ENCODE measurements at regions not wholly inside any gene's neighbourhood (a gene's known extent, or its start where the extent isn't known, plus 50 kb on each side); places are given as distances from the start of the nearest gene placed in this dataset.

GRCh38 chr10:62719061-62719460 is 85.5 kb upstream of the ADO start:
- DNase-seq: no peak

DNA sequence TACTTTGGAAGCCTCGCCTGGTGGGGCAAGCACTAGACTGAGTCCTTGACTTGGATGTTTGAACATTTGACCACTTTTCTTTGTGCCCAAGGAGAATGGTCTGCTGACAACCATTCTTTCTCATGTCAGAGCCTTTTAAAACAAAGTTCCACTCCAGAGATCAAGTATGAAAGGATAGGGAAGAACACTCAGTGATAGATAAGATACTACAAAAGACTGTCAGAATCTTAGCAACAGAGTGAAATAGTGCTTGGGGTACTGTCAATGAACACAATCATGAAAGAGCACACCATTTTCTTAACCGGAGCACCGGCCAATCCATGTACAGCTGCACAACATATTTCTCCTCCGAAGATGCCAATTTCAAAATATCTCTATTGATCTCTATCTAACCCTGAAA is 82.8 kb upstream of the ADO start:
- no peak for DNase-seq

DNA sequence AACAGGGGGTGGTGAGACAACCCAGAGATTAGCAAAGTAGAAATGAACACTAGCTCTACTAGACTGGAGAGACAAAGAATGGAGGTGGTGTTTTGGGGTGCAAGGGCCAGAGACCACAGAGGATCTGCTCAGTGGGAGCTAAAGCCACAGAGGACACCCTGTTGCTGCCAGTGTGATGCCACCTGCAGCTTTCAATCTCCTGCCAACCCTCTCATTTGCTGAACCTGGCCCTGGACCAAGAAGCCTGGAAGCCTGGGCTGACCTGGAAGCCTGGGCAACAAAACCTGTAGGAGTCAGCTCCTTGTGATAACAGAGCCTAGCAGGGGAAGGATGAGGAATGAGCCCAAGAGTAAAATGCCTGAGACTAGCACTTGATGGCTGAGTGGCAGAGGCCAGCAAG is 81.1 kb upstream of the ADO start:
- no peak for DNase-seq

DNA sequence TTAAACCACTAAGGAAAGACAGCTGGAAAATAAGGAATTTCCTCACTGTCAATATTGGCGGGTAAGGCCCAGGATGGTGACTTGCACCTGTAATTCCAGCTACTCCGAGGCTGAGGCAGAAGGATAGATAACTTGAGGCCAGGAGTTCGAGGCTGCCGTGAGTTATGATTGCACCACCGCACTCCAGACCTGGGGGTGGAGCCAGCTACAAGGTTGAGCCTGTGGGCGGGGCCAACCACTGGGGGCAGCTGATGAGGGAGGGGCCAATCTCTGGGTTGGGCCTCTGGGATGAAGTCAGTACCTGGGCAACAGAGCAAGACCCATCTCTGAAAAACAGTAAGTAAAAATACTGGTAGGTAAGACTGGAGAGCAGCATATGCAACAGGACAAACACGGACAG is 80.1 kb upstream of the ADO start:
- no peak for DNase-seq

DNA sequence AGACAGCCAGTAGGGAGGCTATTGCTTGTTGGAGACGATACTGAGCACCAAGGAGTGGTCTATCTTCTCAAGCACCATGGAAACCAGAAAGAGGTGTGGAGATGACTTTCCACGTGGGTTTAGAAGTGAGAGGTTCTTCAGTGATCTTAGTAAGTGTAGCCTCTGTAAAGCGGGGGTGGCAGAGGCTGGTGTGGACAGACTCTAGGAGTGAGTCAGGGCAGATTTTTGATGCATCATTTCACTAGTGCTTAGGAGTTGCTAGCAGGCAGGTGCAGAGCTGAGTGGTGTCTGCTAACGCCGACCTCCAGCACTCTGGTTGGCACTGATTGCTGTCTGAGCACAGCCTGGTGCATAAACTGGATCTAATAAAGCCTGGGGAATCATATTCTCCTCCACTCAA is 78.4 kb upstream of the ADO start:
- DNase-seq: peak; percentile 17

GRCh38 chr10:62726638-62727037 is 77.9 kb upstream of the ADO start:
- DNase-seq: no peak

DNA sequence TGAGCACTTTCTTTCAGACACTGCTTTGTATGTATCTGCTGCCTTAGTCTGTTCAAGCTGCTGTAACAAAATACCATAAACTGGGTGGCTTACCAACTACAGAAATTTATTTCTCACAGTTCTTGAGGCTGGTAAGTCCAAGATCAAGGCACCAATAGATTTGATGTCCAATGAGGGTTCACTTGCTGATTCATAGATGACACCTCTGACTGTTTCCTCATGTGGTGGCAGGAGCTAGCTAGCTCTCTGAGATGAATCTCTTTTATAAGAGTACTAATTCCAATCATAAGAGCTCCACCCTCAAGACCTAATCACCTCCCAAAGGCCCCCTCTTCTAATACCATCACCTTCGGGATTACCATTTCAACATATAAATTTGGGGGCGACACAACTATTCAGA is 76.6 kb upstream of the ADO start:
- DNase-seq: no peak

DNA sequence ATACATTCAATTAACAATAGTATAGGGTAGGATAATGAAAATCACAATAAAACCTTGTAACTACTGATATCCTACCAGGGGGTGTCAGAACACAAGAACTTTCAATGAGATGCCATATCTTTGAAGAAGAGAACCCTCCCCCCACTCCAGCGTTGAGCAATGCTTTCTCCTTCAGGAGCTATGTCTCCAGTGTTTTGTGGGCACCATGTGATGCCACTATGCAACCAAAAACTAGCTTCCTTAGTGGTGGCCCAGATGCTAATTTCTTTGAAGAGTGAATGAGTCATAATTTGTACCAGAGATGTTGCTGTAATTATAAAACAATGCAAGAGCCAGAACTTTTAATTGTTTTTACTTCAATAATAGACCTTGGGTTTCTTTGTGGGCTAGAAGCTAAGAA is 76.0 kb upstream of the ADO start:
- DNase-seq: peak; percentile 39

GRCh38 chr10:62732841-62733653 is 71.5 kb upstream of the ADO start:
- peak; percentile 64 for DNase-seq

GRCh38 chr10:62733654-62734293 is 70.7 kb upstream of the ADO start:
- DNase-seq: no peak

- DNase-seq: no peak
These were observed 69.6 kb upstream of the ADO start for GRCh38 chr10:62734781-62735463.

GRCh38 chr10:62735464-62736167 is 68.9 kb upstream of the ADO start:
- peak; percentile 20 for DNase-seq

DNA sequence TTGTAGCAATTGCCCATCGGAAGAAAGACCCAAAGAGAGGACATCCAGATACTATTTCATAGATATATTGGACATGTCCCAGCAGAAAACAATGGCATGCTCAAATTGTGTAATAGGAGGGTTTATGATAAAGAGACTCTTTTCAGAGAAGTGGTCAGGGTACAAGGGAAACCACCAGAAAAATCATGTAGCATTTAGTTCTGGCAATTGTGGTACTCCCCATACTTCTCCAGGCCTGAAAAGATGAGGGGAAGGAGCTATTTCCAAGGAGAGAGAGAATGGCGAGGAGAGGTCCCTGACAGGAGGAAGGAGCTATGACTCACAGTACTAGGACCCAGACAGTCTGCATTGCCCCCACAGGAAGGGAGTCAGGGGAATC is 68.4 kb upstream of the ADO start:
- no peak for DNase-seq

- DNase-seq: no peak
These were observed 65.6 kb upstream of the ADO start for GRCh38 chr10:62738916-62739315.

- DNase-seq: no peak
These were observed 63.4 kb upstream of the ADO start for GRCh38 chr10:62740885-62741745.

GRCh38 chr10:62741996-62742395 is 62.5 kb upstream of the ADO start:
- DNase-seq: no peak

DNA sequence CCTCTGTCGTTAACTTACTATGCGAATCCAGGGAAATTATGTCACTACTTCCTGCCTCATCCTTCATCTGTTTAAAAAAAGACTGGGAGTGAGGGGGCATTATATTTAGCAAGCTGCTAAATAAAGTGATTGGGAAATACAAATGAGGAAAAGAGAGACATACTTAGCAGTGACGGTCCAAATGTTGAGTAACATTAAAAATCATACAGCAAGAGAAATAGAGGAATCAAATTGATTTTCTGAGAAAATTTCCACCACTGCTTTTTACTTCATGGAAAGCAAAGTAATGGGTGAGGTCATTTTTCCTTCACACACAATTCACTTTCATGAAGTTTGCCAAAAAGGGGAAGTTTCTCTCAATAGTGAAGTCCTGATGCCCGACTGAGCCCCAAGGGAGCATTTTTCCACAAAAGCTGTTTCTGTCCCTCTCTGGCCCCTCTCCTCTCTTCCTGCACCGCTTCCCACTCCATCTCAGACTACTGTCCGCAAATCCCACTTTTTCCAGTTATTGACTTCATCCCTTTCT is 61.9 kb upstream of the ADO start:
- DNase-seq: no peak

GRCh38 chr10:62744136-62744535 is 60.4 kb upstream of the ADO start:
- no peak for DNase-seq

DNA sequence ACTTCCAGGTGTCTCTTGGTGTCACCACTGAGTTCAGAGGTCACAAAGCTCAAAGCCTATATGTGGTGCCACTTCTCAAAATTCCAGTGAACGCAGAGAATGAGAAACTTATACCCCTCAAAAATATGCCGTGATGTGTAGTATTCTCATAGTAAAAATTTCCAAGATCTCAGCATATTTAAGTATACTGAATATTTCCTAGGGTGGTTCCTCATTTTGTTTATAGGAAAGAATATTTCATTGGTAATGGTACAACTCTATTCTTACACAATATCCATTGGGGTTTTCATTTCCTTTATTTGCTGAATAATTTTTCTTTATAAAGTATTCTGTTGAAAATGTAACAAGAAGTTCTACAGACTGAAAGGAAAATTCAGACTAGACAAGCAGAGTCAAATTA is 58.9 kb upstream of the ADO start:
- DNase-seq: no peak

DNA sequence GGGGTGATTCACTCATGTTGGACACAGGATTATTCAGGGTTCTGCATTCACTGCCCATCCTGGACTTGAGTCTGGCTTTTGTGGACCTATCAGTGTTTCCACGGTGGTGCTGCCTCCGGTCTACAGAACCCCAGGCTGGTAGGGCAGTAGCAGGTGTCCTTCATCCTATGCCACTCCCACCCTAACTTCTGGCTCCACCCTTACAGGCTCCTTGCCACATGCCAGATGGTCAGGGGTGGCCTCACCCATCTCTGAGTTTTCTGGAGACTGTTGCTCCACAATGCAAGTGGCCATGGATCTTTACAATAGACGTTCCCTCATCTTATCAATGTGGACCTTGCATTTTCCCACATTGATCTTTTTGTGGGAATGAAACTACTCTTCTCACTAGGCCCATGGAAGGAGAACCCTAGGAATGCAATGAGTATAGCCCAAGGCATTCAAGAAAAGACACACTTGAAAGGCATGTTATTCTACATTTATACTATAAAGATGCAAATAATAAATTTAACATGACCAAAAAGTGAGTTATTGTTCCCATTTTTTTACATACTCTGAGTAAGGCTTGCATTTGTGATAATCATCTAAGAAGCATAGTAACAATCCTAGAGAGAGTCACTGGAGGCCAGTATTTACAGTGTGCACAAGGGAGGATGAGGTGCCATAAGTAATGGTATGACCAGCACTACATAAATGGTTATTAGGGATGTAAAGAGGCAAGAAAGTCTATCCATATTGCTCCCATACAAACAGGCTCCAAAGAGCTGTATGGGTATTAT is 57.4 kb upstream of the ADO start:
- DNase-seq: no peak

DNA sequence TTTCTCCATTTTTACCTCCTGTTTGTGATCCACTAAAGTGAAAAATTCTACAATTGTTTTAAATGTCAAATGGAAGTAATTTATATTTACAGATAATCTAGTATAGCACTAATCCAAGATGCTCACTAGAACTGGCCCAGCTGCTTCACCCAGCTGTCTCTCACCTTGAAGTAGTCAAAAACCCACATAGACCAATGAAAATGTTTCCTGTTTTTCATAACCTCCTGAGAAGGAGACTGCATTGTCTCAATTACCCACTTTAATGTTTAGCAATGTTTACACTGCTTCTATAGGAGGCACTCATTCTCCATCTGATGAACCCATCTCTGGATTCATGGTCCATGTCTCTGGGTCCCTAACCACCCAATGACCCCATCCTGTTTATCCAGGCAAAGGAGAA is 56.1 kb upstream of the ADO start:
- no peak for DNase-seq
